ENCODE measurements at regions not wholly inside any gene's neighbourhood (a gene's known extent, or its start where the extent isn't known, plus 50 kb on each side); places are given as distances from the start of the nearest gene placed in this dataset.
"Not testable (repeated sequence)": the region's sequence is repeated elsewhere in the genome, so short reads cannot be mapped to it uniquely, and the experiment has no call there.

DNA sequence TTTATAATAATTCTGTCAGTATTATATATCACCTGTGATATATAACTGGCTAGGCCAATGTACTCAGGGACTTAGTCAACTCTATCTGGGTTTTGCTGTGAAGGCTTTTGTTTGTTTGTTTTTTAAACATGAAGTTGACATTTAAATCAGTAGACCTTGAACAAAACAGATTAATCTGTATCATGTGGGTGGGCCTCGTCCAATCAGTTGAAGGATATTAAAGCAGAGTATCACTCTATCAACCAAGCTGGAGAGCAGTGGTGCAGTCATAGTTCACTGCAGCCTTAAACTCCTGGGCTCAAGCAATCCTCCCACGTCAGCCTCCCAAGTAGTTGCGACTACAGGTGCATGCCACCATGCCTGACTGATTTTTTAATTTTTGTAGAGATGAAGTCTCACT, 870.2 kb downstream of the TYW1 start:
- no peak for DNase-seq (ENCODE audit: low read depth in 4 of 4, low spot score in 3 of 4)

- DNase-seq (ENCODE audit: low read depth in 4 of 4, low spot score in 3 of 4): no peak
Observed at GRCh38 chr7:67870396-67870795, 873.8 kb downstream of the TYW1 start.

DNA sequence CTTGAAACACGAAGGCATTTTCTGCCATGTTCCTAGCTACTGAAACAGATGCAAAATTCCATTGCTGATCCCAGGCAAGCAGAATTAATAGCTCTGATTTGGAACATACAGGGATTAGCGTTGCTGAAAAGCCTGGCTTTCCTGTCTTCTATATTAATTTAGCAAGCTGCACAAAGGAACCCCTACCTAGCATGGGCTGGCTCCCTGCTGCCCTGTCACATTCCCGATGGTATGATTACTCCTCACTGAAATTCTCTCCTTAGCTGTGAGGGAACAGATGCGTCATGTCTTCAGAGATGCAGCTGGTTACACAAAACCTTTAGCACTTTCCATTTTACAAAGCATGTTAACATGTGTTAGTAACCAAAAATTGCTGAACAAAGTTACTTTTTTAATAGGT, 878.9 kb downstream of the TYW1 start:
- no peak for DNase-seq (ENCODE audit: low read depth in 4 of 4, low spot score in 3 of 4)

GRCh38 chr7:67878808-67879207, 882.2 kb downstream of the TYW1 start:
- no peak for DNase-seq (ENCODE audit: low read depth in 4 of 4, low spot score in 3 of 4)

- DNase-seq (ENCODE audit: low read depth in 4 of 4, low spot score in 3 of 4): no peak
Observed at GRCh38 chr7:67882843-67883242, 886.2 kb downstream of the TYW1 start.

DNA sequence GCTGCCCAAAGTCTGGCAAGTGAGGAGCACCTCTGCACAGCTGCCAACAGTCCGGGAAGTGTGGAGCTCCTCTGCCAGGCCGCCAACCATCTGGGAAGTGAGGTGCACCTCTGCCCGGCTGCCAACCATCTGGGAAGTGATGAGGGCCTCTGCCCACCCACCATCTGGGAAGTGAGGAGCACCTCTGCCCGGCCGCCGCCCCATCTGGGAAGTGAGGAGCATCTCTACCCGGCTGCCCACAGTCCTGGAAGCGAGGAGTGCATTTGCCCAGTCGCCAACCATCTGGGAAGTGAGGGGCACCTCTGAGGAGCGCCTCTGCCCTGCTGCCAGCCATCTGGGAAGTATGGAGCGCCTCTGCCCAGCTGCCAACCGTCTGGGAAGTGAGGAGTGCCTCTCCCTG, 893.7 kb downstream of the TYW1 start:
- DNase-seq (ENCODE audit: low read depth in 4 of 4, low spot score in 3 of 4): no peak

GRCh38 chr7:67894746-67895145, 898.1 kb downstream of the TYW1 start:
- DNase-seq (ENCODE audit: low read depth in 4 of 4, low spot score in 3 of 4): no peak

- no peak for DNase-seq (ENCODE audit: low read depth in 4 of 4, low spot score in 3 of 4)
Observed at GRCh38 chr7:67896721-67897120, 900.1 kb downstream of the TYW1 start.

- DNase-seq (ENCODE audit: low read depth in 4 of 4, low spot score in 3 of 4): no peak
Observed at GRCh38 chr7:67900456-67900855, 903.8 kb downstream of the TYW1 start.

DNA sequence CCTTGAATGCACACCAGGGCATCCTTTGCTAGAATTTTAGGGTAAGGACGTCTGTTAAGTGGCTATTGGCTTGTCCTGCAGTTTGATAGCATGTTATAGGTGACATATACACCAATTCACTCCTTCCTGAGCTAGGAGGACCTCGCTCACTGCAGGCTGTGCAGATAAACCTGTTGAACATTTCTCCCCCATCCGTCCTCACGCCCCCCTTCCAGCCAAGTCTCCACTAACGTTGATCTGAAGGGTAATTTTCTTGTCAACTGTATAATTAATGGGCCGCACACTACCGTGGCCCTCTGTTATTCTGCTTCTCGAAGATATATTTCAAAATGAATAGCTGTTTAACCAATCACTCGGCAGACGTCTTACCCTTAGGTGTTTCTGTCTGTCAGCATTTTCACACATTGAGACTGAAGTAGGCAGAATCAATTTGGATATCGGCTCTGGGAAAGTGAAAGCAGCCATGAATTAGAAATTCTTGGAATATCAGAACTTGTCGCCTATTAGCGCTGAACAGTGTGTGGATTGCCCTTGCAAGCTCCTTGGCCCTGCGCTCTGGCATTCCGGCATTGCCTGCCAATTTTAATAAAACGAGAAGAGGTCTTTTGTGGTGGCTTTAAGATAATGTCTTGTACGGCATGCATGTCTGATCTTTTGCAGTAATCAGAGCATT, 905.3 kb downstream of the TYW1 start:
- no peak for DNase-seq (ENCODE audit: low read depth in 4 of 4, low spot score in 3 of 4)

DNA sequence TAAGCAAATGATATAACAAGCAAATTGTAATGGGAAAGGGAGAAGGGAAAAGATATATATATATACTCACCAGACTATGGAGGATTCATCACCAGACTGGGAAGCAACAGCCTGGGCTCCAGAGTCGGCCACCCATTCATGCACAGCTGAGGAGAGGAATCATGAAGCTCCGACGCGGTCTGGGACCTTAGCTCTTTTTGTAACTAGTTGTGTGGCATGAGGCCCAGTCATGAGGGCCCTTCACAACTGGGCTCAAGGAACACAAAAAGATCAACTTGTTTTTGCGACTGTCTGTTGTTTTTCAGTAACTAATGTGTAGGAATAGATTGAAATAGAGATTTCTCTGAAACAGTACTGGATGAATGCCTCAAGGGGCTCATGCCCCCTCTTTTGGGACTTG, 911.2 kb downstream of the TYW1 start:
- no peak for DNase-seq (ENCODE audit: low read depth in 4 of 4, low spot score in 3 of 4)

GRCh38 chr7:67912437-67912836, 915.8 kb downstream of the TYW1 start:
- DNase-seq (ENCODE audit: low read depth in 4 of 4, low spot score in 3 of 4): no peak

- DNase-seq (ENCODE audit: low read depth in 4 of 4, low spot score in 3 of 4): no peak
Observed at GRCh38 chr7:67913604-67914003, 917.0 kb downstream of the TYW1 start.

GRCh38 chr7:67916111-67916510, 919.5 kb downstream of the TYW1 start:
- not testable (repeated sequence) for DNase-seq (ENCODE audit: low read depth in 4 of 4, low spot score in 3 of 4)

DNA sequence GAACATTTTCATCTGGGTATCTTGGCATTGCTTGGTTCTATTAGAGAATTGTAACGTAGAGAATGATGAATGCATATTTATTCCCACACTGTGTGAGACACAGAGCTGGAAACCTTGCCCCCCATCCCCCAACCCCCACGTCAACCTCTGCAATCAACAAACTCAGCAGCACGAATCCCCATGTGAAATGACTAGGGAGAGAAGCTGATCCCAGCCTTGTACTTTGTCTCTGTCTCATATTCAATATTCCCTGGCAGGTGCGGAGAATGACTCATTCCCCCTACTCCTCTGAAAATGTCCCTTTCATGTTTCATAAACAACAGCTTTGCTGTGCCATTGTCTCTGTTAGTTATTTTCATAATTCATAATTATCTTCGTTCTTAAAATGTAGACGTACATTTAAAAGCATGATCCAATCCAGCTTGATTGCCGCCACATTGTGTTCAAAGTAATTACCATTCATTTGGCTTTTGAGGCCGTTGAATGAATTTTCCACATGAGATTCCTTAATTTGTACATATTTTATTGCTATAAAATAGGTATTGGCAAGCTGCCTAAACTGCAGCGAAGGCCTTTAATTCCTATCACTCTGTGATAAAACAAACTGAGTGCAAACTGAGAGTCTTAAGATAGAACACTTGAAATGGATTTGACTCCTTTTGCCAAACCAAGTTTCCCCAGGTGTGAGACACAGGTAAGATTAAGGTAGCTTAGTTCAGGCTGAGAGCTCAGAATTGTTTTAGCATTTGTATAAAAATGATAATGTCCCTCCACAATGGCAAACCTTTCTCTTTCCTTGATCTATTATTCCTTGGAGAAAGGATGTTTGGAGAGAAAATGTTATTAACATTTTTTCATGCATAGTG, 920.2 kb downstream of the TYW1 start:
- DNase-seq (ENCODE audit: low read depth in 4 of 4, low spot score in 3 of 4): no peak

GRCh38 chr7:67917437-67917755, 920.8 kb downstream of the TYW1 start:
- DNase-seq (ENCODE audit: low read depth in 4 of 4, low spot score in 3 of 4): no peak

GRCh38 chr7:67918158-67918557, 921.5 kb downstream of the TYW1 start:
- no peak for DNase-seq (ENCODE audit: low read depth in 4 of 4, low spot score in 3 of 4)

DNA sequence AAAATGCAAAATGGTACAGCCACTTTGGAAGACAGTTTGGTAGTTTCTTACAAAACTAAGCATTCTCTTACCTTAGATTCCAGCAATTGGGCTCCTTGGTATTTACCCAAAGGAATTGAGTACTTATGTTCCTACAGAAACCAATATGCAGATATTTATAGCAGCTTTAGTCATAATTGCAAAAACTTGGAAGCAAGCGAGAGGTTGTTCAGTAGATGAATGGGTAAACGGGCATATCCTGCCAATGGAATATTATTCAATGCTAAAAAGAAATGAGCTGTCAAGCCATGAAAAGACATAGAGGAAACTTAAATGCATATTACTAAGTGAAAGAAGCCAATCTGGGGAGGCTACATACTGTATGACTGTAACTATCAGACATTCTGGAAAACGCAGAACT, 926.7 kb downstream of the TYW1 start:
- no peak for DNase-seq (ENCODE audit: low read depth in 4 of 4, low spot score in 3 of 4)

GRCh38 chr7:67928141-67928540, 931.5 kb downstream of the TYW1 start:
- DNase-seq (ENCODE audit: low read depth in 4 of 4, low spot score in 3 of 4): no peak

- not testable (repeated sequence) for DNase-seq (ENCODE audit: low read depth in 4 of 4, low spot score in 3 of 4)
Observed at GRCh38 chr7:67936447-67936846, 939.8 kb downstream of the TYW1 start.

- no peak for DNase-seq (ENCODE audit: low read depth in 4 of 4, low spot score in 3 of 4)
Observed at GRCh38 chr7:67940400-67940799, 943.8 kb downstream of the TYW1 start.

DNA sequence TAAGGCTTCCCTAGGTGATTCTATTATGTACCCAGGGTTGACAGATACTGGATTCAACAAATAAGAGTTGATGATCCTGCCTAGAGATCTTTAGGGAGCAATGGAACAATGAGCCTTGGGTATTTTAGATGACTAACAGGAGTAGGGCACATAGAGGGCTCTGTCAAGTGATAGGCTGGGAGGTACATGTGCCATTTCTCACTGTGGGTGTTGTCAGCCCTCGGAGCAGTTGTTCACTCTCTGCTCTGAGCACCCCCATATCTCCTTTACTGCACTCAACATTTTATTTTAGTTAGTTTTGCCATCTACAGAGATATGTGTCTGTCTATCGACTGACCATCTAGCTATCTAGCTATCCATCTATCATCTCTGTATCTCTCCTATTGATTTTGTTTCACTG, 950.6 kb downstream of the TYW1 start:
- no peak for DNase-seq (ENCODE audit: low read depth in 4 of 4, low spot score in 3 of 4)

Data from left renal pelvis (tissue), 4 donors.